ENCODE measurements at regions not wholly inside any gene's neighbourhood (a gene's known extent, or its start where the extent isn't known, plus 50 kb on each side); places are given as distances from the start of the nearest gene placed in this dataset.
A peak's percentile ranks its signal among the peaks of the same experiment; 100 is the strongest.
"Not testable (repeated sequence)": the region's sequence is repeated elsewhere in the genome, so short reads cannot be mapped to it uniquely, and the experiment has no call there.

GRCh38 chr1:146409116-146409801 lies 180.4 kb upstream of the NOTCH2NLA start:
- DNase-seq: peak; percentile 27

- peak; percentile 38 for DNase-seq
Measured at GRCh38 chr1:146401281-146401825, 172.5 kb upstream of the NOTCH2NLA start.

DNA sequence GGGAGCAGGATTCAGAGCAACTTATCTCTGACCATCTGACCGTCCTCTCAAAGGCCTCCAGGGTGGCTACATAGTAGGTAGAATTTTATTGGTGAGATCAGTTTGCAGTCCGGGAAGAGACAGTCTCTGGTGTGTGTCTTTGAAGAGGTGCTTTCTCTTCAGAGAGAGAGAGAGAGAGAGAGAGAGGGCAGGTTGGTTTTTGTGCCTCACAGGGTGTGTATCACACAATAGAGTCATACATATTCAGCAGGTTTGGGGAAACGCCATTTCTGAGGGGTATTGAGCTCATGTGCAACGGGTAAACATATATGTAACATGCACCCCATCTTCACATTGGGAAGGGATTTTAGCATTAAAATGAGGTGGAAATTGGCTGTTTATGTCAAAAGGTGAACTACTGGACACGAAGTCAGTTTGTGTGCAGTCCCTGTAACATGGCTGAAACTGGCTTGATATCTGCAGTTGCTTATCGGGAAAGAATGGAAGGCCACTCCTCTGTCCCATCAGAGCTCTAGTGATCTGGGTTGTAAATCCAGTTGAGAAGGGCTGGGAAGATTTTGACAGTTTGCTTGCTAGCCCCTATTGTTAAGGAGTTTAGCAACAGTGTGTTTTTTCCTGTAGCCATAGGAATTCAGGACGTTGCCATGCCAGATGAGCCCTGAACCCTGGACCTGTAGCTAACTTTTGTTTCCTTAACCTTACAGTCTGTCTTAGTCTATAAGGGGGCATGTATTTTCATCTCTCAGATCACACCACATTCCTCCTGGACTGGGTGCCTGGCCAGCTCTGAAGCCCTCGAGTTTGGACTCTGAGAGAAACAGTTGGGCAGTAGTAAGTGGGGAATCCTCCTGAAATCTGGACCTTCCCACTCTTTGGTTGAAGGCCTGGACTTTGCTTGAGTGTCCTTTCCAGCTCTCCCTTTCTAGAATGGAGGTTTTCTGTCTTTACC lies 171.6 kb upstream of the NOTCH2NLA start:
- peak; percentile 33 for DNase-seq

GRCh38 chr1:146399225-146399624 lies 170.4 kb upstream of the NOTCH2NLA start:
- peak; percentile 65 for DNase-seq

GRCh38 chr1:146396801-146397200 lies 168.0 kb upstream of the NOTCH2NLA start:
- DNase-seq: not testable (repeated sequence)

GRCh38 chr1:146396242-146396641 lies 167.4 kb upstream of the NOTCH2NLA start:
- not testable (repeated sequence) for DNase-seq

DNA sequence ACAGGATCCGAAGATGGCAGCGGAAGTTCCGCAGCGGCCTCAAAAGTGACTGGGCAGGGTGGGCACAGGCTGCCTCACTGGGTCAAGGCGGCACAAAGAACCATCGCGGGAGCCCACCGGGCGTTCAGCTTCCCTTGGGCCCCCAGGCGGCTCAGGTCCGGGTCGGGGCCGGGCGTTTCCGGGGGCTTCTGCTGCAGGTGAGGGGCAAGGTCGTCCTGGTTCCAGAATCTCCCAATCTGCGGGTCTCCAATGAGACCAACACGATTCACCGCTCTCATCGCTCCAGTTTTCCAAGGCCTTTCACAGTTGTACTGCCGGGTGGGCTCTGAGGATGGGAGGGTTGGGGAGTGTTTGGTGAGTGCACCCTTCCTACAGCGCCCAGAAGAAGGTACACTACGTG lies 165.0 kb upstream of the NOTCH2NLA start:
- not testable (repeated sequence) for DNase-seq

GRCh38 chr1:146393154-146393553 lies 164.3 kb upstream of the NOTCH2NLA start:
- DNase-seq: not testable (repeated sequence)

DNA sequence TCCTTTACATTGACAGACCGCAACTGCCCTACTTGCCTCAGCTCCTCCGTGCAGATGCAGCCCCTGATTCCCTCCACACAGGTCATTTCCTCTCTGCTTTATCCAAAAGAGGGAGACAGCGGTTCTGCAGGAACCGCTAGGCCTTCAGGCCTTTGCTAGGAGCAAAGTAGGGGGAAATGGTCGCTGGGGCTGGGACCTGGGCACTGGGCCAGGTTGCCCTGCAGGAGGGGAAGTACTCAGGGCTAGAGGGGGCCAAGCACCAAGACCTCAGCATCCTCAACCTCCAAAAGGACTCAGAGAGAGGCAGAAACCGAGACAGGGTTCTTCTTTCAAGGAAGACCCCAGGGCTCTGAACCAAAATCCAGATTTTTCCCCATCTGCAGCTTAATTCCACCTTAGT lies 160.4 kb upstream of the NOTCH2NLA start:
- DNase-seq: not testable (repeated sequence)

DNA sequence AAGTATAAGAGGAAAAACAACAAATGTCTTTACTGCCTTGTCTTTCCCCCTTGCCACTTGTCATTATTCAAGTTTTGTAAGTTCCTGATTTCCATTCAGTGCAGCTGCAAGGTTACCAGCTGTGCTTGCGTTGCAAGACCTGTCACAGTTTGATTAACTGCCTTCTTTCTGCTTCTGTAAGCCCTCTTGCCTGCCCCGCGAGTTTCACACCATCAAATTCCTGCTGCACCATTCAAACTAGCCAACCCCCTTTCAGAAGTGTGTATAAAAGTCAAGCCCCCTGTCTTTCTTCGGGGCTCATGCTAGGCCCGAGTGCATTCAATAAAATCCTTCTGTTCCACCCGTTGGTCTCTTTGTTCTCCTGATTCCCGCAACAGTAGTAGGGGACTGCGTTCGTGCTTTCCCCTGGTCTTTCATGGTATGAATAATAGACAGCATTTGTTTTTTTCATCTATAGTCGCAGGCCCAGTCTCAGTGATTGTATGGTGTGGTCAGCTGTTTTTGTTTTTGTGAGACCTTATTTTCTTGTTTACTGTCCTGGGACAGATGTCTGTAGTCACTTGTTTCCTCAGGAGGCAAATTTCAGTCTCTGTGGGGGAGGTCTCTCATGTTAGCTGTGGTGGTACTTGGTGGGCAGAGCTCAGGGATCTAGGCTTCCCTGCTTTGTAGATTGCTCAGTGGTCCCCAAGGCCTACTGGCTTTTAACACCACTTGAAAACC lies 159.1 kb upstream of the NOTCH2NLA start:
- DNase-seq: not testable (repeated sequence)

- peak; percentile 79 for DNase-seq
Measured at GRCh38 chr1:146386851-146387749, 158.3 kb upstream of the NOTCH2NLA start.

GRCh38 chr1:146381196-146381595 lies 152.4 kb upstream of the NOTCH2NLA start:
- DNase-seq: not testable (repeated sequence)

DNA sequence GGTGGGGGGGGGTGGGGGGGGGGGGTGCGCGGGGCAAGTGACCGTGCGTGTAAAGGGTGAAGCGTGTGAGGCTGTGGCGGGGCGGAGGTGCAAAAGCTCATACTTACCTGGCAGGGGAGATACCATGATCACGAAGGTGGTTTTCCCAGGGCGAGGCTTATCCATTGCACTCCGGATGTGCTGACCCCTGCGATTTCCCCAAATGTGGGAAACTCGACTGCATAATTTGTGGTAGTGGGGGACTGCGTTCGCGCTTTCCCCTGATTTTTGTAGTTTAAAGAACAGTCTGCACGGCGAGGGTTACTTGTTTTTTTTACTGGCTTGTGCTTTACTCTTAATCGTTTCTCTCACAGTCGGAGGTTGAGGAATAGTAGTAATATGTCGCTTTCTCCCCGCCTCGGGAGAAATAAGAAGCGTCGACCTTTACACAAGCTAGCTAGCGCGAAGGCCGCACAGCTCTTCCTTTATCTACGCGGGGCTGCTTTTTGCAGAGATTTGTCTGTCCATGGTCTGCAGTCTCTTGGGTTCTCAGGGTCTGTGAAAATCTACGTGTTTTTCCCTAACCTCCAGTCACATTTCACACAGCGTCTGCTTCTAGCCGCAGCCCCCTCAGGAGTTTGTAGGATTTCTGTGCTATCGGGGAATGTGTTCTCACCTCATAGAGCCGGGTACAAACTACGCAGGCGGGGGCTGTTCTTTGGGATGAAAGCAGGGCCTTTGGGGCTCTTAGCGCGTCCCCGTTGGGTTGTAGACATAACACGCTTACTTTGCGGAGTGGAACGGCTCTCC lies 148.1 kb upstream of the NOTCH2NLA start:
- DNase-seq: peak; percentile 87

DNA sequence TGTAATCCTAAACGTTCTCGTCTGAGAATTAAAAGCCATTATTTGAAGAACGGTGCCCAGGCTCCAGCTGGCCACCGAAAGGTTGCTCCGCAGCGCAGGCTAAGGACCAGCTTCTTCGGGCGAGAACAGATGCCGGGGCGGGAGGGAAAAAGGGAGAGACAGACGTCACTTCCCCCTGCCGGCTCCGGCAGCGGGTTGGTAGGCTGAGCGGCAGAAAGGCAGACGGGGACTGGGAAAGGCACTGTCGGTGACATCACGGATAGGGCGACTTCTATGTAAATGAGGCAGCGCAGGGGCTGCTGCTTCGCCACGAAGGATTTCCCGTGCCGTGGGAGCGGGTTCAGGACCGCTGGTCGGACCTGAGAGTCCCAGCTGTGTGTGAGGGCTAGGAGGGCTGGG lies 147.5 kb upstream of the NOTCH2NLA start:
- DNase-seq: peak; percentile 87

GRCh38 chr1:146375108-146375507 lies 146.3 kb upstream of the NOTCH2NLA start:
- not testable (repeated sequence) for DNase-seq

GRCh38 chr1:146369940-146370339 lies 141.1 kb upstream of the NOTCH2NLA start:
- DNase-seq: peak; percentile 49

GRCh38 chr1:146355373-146355772 lies 126.6 kb upstream of the NOTCH2NLA start:
- not testable (repeated sequence) for DNase-seq

- not testable (repeated sequence) for DNase-seq
Measured at GRCh38 chr1:146326863-146327262, 98.0 kb upstream of the NOTCH2NLA start.

DNA sequence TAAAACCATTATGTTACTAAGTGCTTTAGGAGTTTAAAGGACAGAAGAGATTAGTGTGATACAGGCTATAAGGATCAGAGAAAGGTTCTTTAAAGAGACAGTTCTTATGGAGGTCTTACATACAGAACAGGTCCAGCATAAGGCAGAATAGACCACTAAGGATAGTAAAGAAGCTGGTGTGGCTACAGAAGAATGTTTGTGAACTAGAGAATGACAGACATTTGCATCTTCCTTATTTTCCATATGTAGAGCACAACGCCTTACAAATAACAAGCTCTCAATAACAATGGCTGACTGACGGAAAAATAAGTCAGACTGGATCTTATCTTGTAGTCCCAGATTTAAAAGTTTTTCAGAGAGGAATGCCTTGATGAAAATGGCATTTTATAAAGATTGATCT lies 95.6 kb upstream of the NOTCH2NLA start:
- not testable (repeated sequence) for DNase-seq

DNA sequence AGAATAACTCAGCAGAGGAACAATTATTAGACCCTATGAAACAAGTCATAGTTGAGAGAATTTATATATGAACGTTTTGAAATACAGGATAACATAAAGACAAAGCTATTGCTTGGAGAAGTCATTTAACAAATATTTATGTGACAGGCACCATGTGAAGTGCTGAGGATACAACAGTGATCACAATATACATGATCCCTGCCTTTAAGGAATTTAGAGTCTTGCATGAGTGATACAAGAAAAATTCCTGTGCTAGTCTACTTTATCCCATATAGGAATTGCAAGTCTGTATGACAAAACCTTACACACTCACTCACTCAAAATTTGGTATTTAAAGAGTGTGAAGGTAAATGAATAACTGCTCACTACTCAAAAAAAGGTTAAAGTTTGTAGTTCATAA lies 94.5 kb upstream of the NOTCH2NLA start:
- not testable (repeated sequence) for DNase-seq

GRCh38 chr1:146322893-146323292 lies 94.1 kb upstream of the NOTCH2NLA start:
- DNase-seq: not testable (repeated sequence)
